GM13977 (cell line): ENCODE measurements at regions not wholly inside any gene's neighbourhood (a gene's known extent, or its start where the extent isn't known, plus 50 kb on each side); places are given as distances from the start of the nearest gene placed in this dataset.

ENCODE experiments used
- DNase-seq: peaks from one replicate; pipeline ENCODE4 v3.0.0; 2012; ENCODE audit warnings: low spot score
- CTCF ChIP-seq: IDR thresholded peaks from 2 replicates; pipeline ENCODE4 v1.5.1; 2012; ENCODE audit warnings: mild to moderate bottlenecking, control low read depth; ENCODE audit not compliant: insufficient read depth; ENCODE audit errors: extremely low read depth, missing control alignments
- in situ Hi-C: fragments of 300-500 bp; cut with MboI; formaldehyde crosslinking; loops from one replicate; pipeline ENCODE4 v1.12.0; 2022; ENCODE audit warnings: low sequenced_read_pairs, low pct_unique_long_range_greater_than_20kb, mixed read lengths, inconsistent platforms; ENCODE audit not compliant: unreplicated experiment

- in situ Hi-C loops, result no loop called here
- no peak for DNase-seq
Measured at GRCh38 chr14:104356020-104356737, 217.8 kb downstream of the KIF26A start.

GRCh38 chr14:104356738-104357688 lies 218.6 kb downstream of the KIF26A start:
- no peak for TF ChIP-seq CTCF
- no peak for DNase-seq
- in situ Hi-C loops, result no loop called here

More at GRCh38 chr14:104356020-104356737, 217.8 kb downstream of the KIF26A start:
- no peak for TF ChIP-seq CTCF

GRCh38 chr14:104357689-104358527 lies 219.5 kb downstream of the KIF26A start:
- no peak for DNase-seq
- TF ChIP-seq CTCF, result no peak
- in situ Hi-C loops, result no loop called here

- in situ Hi-C loops, result no loop called here
- no peak for TF ChIP-seq CTCF
- DNase-seq, result no peak
Measured at GRCh38 chr14:104358528-104359300, 220.3 kb downstream of the KIF26A start.

GRCh38 chr14:104359301-104359968 lies 220.1 kb upstream of the C14orf180 start:
- TF ChIP-seq CTCF, result no peak
- in situ Hi-C loops, result no loop called here

More at GRCh38 chr14:104359301-104359968, 220.1 kb upstream of the C14orf180 start:
- no peak for DNase-seq
